Astrocyte of the spinal cord (primary cell): ENCODE measurements at regions not wholly inside any gene's neighbourhood (a gene's known extent, or its start where the extent isn't known, plus 50 kb on each side); places are given as distances from the start of the nearest gene placed in this dataset.

Experiments used
- DNase-seq: peaks from one replicate; pipeline ENCODE4 v3.0.0; 2011; ENCODE audit warnings: low read depth, low spot score
- H3K4me3 ChIP-seq: 2 replicates; pipeline ENCODE4 v1.5.1; 2011; ENCODE audit warnings: low read depth, mild to moderate bottlenecking, low read length, moderate library complexity
- in situ Hi-C: cut with HindIII; loops from 2 replicates; pipeline ENCODE4 v1.10.0; 2017; ENCODE audit warnings: low sequenced_read_pairs
- TF ChIP-seq, protein P1 (sequence below): IDR thresholded peaks from 2 replicates; pipeline ENCODE4 v1.5.1; 2012; ENCODE audit warnings: low read depth, mild to moderate bottlenecking, low read length, inconsistent platforms

DNA sequence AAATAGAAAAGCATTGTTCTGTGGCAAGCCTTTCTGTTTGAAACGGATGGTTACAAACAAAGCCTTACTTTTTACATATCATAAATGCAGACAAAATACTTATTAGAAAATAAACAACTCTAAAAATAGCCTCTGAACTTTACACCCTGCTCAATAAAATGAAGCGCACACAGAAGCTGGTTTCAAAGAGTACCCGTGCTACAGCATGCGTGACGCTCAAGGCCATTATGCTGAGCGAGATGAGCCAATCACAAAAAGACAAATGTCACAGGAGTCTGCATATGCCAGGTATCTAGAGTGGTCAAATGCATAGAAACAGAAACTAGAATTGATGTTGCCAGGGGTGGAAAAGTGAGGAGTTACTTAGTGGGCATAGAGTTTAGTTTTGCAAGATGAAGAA lies 326.5 kb upstream of the GATB start:
- DNase-seq = no peak
- in situ Hi-C loops = no loop called here
- TF ChIP-seq, protein P1, sequence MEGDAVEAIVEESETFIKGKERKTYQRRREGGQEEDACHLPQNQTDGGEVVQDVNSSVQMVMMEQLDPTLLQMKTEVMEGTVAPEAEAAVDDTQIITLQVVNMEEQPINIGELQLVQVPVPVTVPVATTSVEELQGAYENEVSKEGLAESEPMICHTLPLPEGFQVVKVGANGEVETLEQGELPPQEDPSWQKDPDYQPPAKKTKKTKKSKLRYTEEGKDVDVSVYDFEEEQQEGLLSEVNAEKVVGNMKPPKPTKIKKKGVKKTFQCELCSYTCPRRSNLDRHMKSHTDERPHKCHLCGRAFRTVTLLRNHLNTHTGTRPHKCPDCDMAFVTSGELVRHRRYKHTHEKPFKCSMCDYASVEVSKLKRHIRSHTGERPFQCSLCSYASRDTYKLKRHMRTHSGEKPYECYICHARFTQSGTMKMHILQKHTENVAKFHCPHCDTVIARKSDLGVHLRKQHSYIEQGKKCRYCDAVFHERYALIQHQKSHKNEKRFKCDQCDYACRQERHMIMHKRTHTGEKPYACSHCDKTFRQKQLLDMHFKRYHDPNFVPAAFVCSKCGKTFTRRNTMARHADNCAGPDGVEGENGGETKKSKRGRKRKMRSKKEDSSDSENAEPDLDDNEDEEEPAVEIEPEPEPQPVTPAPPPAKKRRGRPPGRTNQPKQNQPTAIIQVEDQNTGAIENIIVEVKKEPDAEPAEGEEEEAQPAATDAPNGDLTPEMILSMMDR = no peak
- no peak overlapping the region for H3K4me3 ChIP-seq

DNA sequence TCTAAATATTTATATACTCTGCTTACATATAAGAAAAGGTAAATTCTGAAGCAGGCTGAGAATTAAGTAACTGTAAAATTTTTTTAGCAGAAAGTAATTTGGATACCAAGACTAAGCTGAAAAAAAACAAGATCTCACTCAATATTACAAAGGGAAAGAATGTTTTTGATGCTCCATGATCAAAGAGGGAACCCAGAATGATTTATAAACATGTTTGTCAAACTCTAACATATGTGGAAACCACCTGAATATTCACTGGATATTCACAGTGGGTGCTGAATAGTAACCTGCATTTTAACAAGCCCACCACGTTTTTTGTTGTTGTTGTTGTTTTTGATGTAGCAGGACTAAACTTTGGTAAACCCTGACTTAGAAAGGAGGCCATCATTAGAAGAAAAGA lies 324.9 kb upstream of the GATB start:
- H3K4me3 ChIP-seq = no peak overlapping the region
- DNase-seq = no peak
- TF ChIP-seq, protein P1 = no peak
- in situ Hi-C loops = no loop called here

DNA sequence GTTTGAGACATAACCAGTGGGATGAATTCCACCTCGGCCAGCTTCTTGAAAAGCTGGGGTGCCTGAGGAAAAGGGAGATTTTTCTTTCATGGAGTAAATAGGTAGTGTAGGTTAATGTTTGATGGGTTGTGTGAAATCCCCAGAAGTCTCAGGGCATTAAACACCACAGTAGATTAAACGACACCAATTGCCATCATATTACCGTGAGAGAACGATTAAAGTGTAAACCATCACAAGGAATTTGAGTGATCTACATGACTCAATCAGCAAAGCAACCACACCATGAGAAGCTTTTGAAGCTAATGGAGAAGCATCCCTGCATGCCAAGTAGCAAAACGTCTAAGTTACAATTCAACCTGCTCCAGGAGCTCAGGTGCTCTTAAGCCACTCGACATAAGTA lies 322.5 kb upstream of the GATB start:
- DNase-seq = no peak
- TF ChIP-seq, protein P1 = no peak
- H3K4me3 ChIP-seq = no peak overlapping the region
- in situ Hi-C loops = no loop called here

DNA sequence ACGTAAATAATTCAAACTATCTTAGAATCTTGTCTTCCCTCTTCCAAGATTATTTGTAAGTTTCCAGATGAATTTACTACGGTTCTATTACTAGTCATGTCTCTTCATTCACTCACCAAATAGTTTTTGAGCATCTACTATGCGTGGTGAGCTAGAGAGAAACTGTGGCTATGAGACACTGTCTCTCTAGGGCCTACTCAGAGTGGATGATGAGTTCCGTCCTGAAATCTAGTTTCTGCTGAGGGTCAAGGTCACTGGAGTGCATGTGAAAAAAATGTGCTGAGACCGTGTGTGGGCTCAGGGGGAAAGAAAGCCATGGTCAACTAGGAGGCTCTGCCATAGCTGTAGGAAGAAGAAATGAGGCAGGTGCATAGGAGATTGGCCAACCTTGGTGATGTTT lies 320.2 kb upstream of the GATB start:
- H3K4me3 ChIP-seq = no peak overlapping the region
- TF ChIP-seq, protein P1 = no peak
- DNase-seq = no peak
- in situ Hi-C loops = no loop called here

DNA sequence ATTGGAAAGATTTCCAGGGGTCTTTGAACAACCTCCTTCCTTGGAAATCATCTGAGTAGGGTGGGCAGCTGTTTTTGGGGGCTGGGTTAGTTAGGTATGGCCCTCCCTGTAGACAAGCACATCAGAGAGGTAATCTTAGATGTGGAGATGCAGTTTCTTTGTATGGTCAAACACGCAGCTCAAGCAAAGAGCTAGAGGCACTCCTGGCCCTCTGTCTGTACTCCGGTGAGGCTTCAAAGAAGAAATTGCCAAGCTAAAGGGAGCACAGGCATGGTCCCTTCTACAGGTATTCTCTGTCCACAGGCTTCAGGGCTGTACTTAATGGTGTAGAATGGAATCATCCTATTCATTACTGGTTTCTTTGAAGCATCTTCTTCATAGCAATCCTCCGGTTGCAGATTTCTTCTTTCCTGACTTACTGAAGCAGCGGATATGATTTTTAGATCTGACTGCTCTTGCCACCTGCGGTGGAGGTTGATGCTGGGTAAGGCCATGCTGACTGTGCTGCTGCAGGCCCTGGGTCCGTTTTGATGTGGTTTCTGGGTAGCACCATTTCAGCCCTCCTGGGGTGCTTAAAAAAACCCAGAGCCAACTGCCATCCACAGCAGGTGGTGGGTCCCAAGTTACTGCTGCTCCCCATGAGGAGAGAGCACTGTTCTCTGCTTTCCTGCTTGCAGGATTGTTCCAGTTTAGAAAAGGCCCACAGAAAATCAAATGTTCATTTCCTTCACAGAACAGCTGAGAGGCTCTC lies 318.9 kb upstream of the GATB start:
- in situ Hi-C loops = no loop called here
- no peak for DNase-seq
- TF ChIP-seq, protein P1 = no peak
- H3K4me3 ChIP-seq = no peak overlapping the region

DNA sequence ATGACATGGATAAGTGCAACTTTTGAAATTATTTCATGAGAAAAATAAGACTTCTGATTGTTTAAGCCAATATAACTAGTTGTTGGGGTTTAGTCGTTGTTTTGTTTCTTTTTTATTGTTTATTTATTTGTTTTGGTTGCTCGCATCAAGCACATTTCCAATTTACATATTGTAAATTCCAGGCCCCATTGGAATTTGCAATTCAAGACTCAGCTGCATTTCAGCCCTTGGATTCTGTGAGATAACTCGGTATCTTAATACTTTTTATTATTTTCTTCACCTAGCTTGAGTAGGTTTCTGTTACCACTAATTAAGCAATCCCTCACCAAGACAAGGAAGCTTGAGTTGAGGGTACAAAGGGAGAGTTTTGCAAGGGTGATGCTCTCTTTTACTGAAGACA lies 318.3 kb upstream of the GATB start:
- TF ChIP-seq, protein P1 = no peak
- DNase-seq = no peak
- H3K4me3 ChIP-seq = no peak overlapping the region
- in situ Hi-C loops = no loop called here
